ENCODE measurements at regions not wholly inside any gene's neighbourhood (a gene's known extent, or its start where the extent isn't known, plus 50 kb on each side); places are given as distances from the start of the nearest gene placed in this dataset.

DNA sequence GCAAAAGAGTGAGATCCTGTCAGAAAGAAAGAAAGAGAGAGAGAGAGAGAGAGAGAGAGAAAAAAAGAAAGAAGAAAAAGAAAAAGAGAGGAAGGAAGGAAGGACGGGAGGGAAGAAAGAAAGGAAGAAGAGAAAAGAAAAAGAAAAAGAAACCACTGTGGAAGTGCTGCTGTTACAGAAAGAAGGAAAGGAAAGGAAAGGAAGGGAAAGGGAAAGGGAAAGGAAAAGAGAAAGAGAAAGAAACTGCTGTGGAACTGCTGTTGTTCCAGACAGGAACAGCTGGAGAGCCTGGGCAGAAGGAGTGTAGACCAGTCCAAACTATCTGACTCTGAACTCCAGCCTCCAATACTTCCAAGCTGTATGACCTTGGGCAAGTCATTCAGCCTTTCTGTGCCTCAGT lies 220.7 kb upstream of the WWC1 start:
- H3K4me1 ChIP-seq: no peaks in the 10 kb centered on the region
- H3K4me3 ChIP-seq: no peak overlapping the region
- TF ChIP-seq, protein P1, sequence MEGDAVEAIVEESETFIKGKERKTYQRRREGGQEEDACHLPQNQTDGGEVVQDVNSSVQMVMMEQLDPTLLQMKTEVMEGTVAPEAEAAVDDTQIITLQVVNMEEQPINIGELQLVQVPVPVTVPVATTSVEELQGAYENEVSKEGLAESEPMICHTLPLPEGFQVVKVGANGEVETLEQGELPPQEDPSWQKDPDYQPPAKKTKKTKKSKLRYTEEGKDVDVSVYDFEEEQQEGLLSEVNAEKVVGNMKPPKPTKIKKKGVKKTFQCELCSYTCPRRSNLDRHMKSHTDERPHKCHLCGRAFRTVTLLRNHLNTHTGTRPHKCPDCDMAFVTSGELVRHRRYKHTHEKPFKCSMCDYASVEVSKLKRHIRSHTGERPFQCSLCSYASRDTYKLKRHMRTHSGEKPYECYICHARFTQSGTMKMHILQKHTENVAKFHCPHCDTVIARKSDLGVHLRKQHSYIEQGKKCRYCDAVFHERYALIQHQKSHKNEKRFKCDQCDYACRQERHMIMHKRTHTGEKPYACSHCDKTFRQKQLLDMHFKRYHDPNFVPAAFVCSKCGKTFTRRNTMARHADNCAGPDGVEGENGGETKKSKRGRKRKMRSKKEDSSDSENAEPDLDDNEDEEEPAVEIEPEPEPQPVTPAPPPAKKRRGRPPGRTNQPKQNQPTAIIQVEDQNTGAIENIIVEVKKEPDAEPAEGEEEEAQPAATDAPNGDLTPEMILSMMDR (IDR thresholded peaks at IDR 0.05): no peak
- H3K36me3 ChIP-seq: no peaks in the 10 kb centered on the region
- H3K9me3 ChIP-seq: no peaks in the 10 kb centered on the region
- no peaks in the 10 kb centered on the region for H3K27me3 ChIP-seq
- H3K27ac ChIP-seq: no peak overlapping the region
- no peak for DNase-seq (ENCODE audit: low spot score)

DNA sequence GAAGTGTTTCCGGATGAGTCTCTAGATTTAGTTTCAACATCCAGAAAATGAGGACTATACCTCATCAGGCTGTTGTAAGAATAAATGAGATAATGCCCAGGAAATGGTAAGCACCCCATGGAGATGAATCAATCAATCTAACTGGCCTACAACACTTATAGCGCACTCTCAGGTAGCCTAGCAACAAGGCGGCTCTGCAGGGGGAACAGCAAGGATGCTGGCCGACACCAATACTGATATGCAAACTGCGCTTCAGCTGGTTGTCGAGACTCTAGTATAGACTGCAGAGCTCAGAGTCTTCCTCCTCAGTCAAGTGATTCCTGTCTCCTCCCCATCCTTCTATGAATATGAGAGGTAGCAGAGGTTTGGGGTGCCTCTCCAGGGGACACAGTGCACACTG lies 218.8 kb upstream of the WWC1 start:
- no peak for DNase-seq (ENCODE audit: low spot score)
- H3K27ac ChIP-seq: no peak overlapping the region
- no peaks in the 10 kb centered on the region for H3K4me1 ChIP-seq
- H3K27me3 ChIP-seq: no peaks in the 10 kb centered on the region
- TF ChIP-seq, protein P1 (IDR thresholded peaks at IDR 0.05): no peak
- no peaks in the 10 kb centered on the region for H3K9me3 ChIP-seq
- H3K36me3 ChIP-seq: no peaks in the 10 kb centered on the region
- no peak overlapping the region for H3K4me3 ChIP-seq

GRCh38 chr5:168073311-168073710 lies 218.1 kb upstream of the WWC1 start:
- DNase-seq (ENCODE audit: low spot score): no peak
- Histone ChIP-seq H3K36me3 (no peaks in the 10 kb centered on the region), H3K9me3 (no peaks in the 10 kb centered on the region), H3K27ac (no peak overlapping the region), H3K27me3 (no peaks in the 10 kb centered on the region), H3K4me1 (no peaks in the 10 kb centered on the region), H3K4me3 (no peak overlapping the region)
- TF ChIP-seq, protein P1 (IDR thresholded peaks at IDR 0.05): no peak

DNA sequence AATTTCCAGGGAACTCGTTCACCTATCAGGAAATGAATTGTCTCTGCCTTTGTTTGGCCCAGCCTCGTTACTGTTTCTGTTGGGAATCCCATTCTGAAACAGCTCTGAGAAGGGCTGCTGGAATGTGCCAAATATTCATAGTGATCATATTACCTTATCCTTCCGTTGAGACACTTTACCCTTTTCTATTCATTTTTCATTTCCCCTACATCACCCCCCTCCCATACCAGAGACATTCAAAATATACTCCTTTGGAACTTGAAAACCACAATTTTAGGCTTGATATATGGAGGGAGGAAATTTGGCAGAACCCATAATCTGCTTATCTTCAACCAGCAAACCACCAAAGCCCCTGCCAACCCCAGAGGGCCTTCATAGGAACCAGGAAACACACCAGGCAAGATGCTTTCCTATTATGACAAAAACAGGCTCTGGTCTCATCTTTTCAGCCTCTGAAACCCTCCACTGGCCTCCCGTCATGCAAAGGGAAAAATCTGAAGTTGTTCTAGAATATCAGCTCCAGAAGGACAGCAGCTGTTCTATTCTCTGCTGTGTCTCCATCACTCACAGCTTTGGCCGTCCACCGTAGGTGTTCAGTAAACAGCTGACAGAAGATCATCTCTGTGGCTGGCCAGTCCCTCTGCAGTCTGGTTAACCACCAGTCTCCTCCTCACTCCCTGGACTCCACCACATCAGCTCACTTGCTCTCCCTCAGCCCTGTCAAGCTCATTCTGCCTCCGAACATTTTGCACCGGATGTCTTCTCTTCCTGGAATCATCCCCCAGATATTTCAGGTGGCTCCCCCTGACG lies 217.2 kb upstream of the WWC1 start:
- H3K9me3 ChIP-seq: no peaks in the 10 kb centered on the region
- TF ChIP-seq, protein P1 (IDR thresholded peaks at IDR 0.05): no peak
- H3K4me1 ChIP-seq: no peaks in the 10 kb centered on the region
- H3K27ac ChIP-seq: no peak overlapping the region
- no peaks in the 10 kb centered on the region for H3K27me3 ChIP-seq
- DNase-seq (ENCODE audit: low spot score): no peak
- H3K36me3 ChIP-seq: no peaks in the 10 kb centered on the region
- H3K4me3 ChIP-seq: no peak overlapping the region

GRCh38 chr5:168075387-168075786 lies 216.1 kb upstream of the WWC1 start:
- H3K4me1 ChIP-seq: no peaks in the 10 kb centered on the region
- no peak overlapping the region for H3K27ac ChIP-seq
- TF ChIP-seq, protein P1 (IDR thresholded peaks at IDR 0.05): no peak
- H3K27me3 ChIP-seq: no peaks in the 10 kb centered on the region
- DNase-seq (ENCODE audit: low spot score): no peak
- H3K36me3 ChIP-seq: no peaks in the 10 kb centered on the region
- no peak overlapping the region for H3K4me3 ChIP-seq
- H3K9me3 ChIP-seq: no peaks in the 10 kb centered on the region

DNA sequence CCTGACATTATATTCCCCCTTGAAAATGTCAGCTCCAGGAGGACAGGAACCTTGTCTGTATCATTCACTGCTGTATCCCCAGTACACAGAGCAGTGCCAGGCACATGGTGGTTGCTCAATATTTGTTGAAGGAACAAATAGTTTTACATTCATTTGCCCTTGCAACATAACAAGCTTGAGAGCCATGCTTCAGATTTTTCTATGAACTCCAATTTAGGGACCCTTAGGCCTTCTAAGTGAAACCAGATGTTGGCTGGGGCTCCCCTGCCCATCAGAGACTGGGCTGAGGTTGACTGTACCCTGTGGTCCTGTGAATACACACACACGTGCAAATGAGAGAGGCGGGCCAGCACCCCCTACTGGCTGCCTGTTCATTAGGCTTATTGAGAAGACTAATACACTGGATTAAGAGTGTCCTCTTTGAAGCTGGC lies 214.9 kb upstream of the WWC1 start:
- DNase-seq (ENCODE audit: low spot score): no peak
- Histone ChIP-seq H3K4me1 (no peaks in the 10 kb centered on the region), H3K36me3 (no peaks in the 10 kb centered on the region), H3K4me3 (no peak overlapping the region), H3K27me3 (no peaks in the 10 kb centered on the region), H3K9me3 (no peaks in the 10 kb centered on the region), H3K27ac (no peak overlapping the region)
- TF ChIP-seq, protein P1 (IDR thresholded peaks at IDR 0.05): no peak
